OCI-LY7 (cell line): ENCODE measurements at regions not wholly inside any gene's neighbourhood (a gene's known extent, or its start where the extent isn't known, plus 50 kb on each side); places are given as distances from the start of the nearest gene placed in this dataset.

ENCODE experiments used
- BruUV-seq: library from RNA; stranded (reverse); fragments of 400-500 nt; replicated peaks from 2 replicates; lab custom pipeline; 2021; lab: Mats Ljungman, UMichigan
- CTCF ChIA-PET: fragments of 300-600 bp; sonication (Branson Sonifier 250); formaldehyde crosslinking; loops from one replicate; lab custom pipeline; 2022; ENCODE audit warnings: antibody characterized with exemption; ENCODE audit not compliant: unreplicated experiment; lab: Charles Lee
- POLR2A ChIA-PET: fragments of 300-600 bp; sonication (Branson Sonifier 250); formaldehyde crosslinking; loops from one replicate; lab custom pipeline; 2022; ENCODE audit warnings: antibody characterized with exemption; lab: Charles Lee
- DNase-seq: peaks from one replicate; pipeline ENCODE4 v3.0.0-alpha.2; 2015; ENCODE audit warnings: low spot score
- H2AFZ ChIP-seq: fragments of 200-600 bp; sonication (generic), shearing (Covaris generic); 2 replicates; pipeline ENCODE4 v1.6.1; 2014; ENCODE audit warnings: mild to moderate bottlenecking, antibody characterized with exemption, low read length, moderate library complexity
- H3K27ac ChIP-seq: fragments of 200-600 bp; sonication (generic); 2 replicates; pipeline ENCODE4 v1.5.1; 2014; ENCODE audit warnings: mixed run types, low read depth, mild to moderate bottlenecking, moderate library complexity, low read length, inconsistent platforms; ENCODE audit not compliant: poor library complexity, severe bottlenecking
- H3K36me3 ChIP-seq: fragments of 200-600 bp; sonication (generic); 2 replicates; pipeline ENCODE4 v1.6.1; 2014; ENCODE audit warnings: mild to moderate bottlenecking, antibody characterized with exemption, low read length, moderate library complexity, mixed read lengths; ENCODE audit not compliant: insufficient read depth
- H3K4me1 ChIP-seq: fragments of 200-600 bp; sonication (generic); 2 replicates; pipeline ENCODE4 v1.5.1; 2014; ENCODE audit warnings: mild to moderate bottlenecking, low read length; ENCODE audit not compliant: insufficient read depth, poor library complexity, severe bottlenecking
- H3K4me2 ChIP-seq: fragments of 200-600 bp; sonication (generic); 2 replicates; pipeline ENCODE4 v1.6.1; 2014; ENCODE audit warnings: mild to moderate bottlenecking, low read length
- H3K4me3 ChIP-seq: fragments of 200-600 bp; sonication (generic); 2 replicates; pipeline ENCODE4 v1.5.1; 2014; ENCODE audit warnings: mild to moderate bottlenecking, low read depth, low read length; ENCODE audit not compliant: poor library complexity, severe bottlenecking
- H3K79me2 ChIP-seq: fragments of 200-600 bp; sonication (generic); 2 replicates; pipeline ENCODE4 v1.6.1; 2016; ENCODE audit warnings: low read depth, mild to moderate bottlenecking, low read length, moderate library complexity, mixed read lengths; ENCODE audit not compliant: insufficient read depth
- H3K9me2 ChIP-seq: fragments of 200-600 bp; sonication (generic); 2 replicates; pipeline ENCODE4 v1.6.1; 2016; ENCODE audit warnings: mild to moderate bottlenecking, low read length, mixed read lengths; ENCODE audit not compliant: insufficient read depth
- H3K9me3 ChIP-seq: fragments of 200-600 bp; sonication (generic); 2 replicates; pipeline ENCODE4 v1.6.1; 2014; ENCODE audit warnings: mild to moderate bottlenecking, mixed run types, low read length, mixed read lengths
- H4K20me1 ChIP-seq: fragments of 200-600 bp; sonication (generic); 2 replicates; pipeline ENCODE4 v1.6.1; 2014; ENCODE audit warnings: mild to moderate bottlenecking, antibody characterized with exemption, low read length, moderate library complexity, mixed read lengths; ENCODE audit not compliant: insufficient read depth
- CTCF ChIP-seq: fragments of 200-600 bp; sonication (generic); conservative IDR thresholded peaks from 2 replicates; pipeline ENCODE4 v1.5.1; 2014; ENCODE audit warnings: mild to moderate bottlenecking, antibody characterized with exemption, low read length, moderate library complexity, mixed read lengths
- EZH2phosphoT487 ChIP-seq: fragments of 200-600 bp; sonication (generic); IDR thresholded peaks from 2 replicates; pipeline ENCODE4 v1.6.1; 2018; ENCODE audit warnings: low read depth, borderline replicate concordance, mild to moderate bottlenecking, mixed run types, antibody characterized with exemption, low read length, moderate library complexity, mixed read lengths
- intact Hi-C: fragments of 100-400 bp; cut with micrococcal nuclease; formaldehyde crosslinking; loops from one replicate; pipeline ENCODE4 v1.10.0; 2022; ENCODE audit not compliant: unreplicated experiment

DNA sequence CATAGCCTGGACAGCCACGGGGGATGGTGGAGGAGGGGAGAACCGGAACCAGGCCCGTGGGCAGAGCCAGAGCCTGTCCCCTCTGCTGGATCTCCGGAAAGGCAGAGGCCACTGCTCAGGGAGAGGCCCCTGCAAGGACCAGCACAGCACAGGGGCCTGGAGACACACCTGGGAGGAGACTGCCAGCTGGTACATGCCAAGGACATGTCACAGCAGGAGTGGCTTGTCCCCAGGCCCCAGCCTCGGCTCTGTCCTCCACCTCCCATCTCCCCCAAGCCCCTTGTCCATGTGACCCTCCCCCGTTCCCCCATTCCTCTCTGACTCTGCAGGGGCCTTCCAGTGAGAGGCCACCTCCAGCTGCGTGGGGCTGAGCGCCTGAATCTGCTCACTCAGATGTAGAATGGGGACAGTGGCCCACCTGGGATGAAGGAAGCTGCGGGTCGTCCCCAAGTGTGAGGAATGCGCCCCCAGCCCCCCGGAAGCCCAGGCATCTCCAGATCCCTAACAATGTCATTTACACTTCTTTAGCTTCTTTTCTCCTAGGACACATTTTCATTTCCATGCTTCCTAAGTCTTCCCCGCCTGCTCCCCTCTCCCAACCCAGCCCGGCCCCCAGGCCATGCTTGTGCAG, 349.6 kb upstream of the IRX2 start:
- POLR2A ChIA-PET, result interaction anchor here (0.6 kb wide), 1 partner anchor 197 kb away, joined by 3 read pairs; no protein-coding TSS in a partner anchor
- no TSS peak for BruUV-seq
- CTCF ChIA-PET, result no interaction called here

DNA sequence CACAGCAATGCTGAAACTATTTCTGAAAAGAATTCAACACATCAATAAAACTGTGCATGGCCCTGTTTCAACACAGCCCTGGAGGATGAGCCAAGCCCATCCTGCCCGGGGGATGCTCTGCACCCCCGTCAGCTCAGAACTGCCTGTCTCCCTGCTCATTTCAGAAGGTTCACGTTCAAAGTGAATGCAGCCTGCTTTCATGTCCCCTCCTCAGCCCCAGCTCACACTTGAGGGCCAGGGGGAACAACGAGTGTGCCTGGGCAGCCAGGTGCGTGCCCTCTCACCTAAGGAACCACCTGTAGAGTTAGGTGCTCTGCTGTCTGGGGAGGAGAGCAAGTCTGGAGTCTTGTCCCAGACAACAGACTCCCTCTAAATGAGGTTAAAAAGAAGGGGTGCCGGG, 348.5 kb upstream of the IRX2 start:
- no peaks in the 10 kb centered on the region for H3K9me3 ChIP-seq
- no peaks in the 10 kb centered on the region for H3K79me2 ChIP-seq
- no peaks in the 10 kb centered on the region for H3K36me3 ChIP-seq
- H3K4me2 ChIP-seq, result no peak overlapping the region
- H2AFZ ChIP-seq, result no peak overlapping the region
- H3K9me2 ChIP-seq, result no peaks in the 10 kb centered on the region
- no peaks in the 10 kb centered on the region for H4K20me1 ChIP-seq
- H3K4me1 ChIP-seq, result no peaks in the 10 kb centered on the region
- H3K4me3 ChIP-seq, result no peak overlapping the region
- intact Hi-C loops, result no loop called here
- ChIA-PET CTCF (no interaction called here), POLR2A (no interaction called here)
- H3K27ac ChIP-seq, result no peak overlapping the region
- TF ChIP-seq CTCF, result no peak
- no peak for TF ChIP-seq EZH2phosphoT487
- DNase-seq, result no peak
- BruUV-seq, result no TSS peak

More for the DNA sequence above, 349.6 kb upstream of the IRX2 start:
- no peak overlapping the region for H3K4me3 ChIP-seq
- no peaks in the 10 kb centered on the region for H3K36me3 ChIP-seq
- H3K79me2 ChIP-seq, result no peaks in the 10 kb centered on the region
- no peak overlapping the region for H2AFZ ChIP-seq
- no peaks in the 10 kb centered on the region for H3K4me1 ChIP-seq
- no peaks in the 10 kb centered on the region for H4K20me1 ChIP-seq
- no peaks in the 10 kb centered on the region for H3K9me2 ChIP-seq
- TF ChIP-seq CTCF, result no peak
- TF ChIP-seq EZH2phosphoT487, result no peak
- no peak overlapping the region for H3K27ac ChIP-seq
- no peaks in the 10 kb centered on the region for H3K9me3 ChIP-seq
- no peak overlapping the region for H3K4me2 ChIP-seq
- intact Hi-C loops, result no loop called here
- no peak for DNase-seq

GRCh38 chr5:3099526-3099925, 348.0 kb upstream of the IRX2 start:
- Histone ChIP-seq H3K9me2 (no peaks in the 10 kb centered on the region), H4K20me1 (no peaks in the 10 kb centered on the region), H3K4me2 (no peak overlapping the region), H3K36me3 (no peaks in the 10 kb centered on the region), H2AFZ (no peak overlapping the region), H3K27ac (no peak overlapping the region), H3K9me3 (no peaks in the 10 kb centered on the region), H3K4me3 (no peak overlapping the region), H3K79me2 (no peaks in the 10 kb centered on the region), H3K4me1 (no peaks in the 10 kb centered on the region)
- ChIA-PET CTCF (no interaction called here), POLR2A (no interaction called here)
- BruUV-seq, result no TSS peak
- TF ChIP-seq EZH2phosphoT487 (no peak), CTCF (no peak)
- intact Hi-C loops, result no loop called here
- DNase-seq, result no peak
